SK-N-SH treated with all-trans-retinoic acid at 6 μM for 48 hours (cell line): ENCODE measurements at regions not wholly inside any gene's neighbourhood (a gene's known extent, or its start where the extent isn't known, plus 50 kb on each side); places are given as distances from the start of the nearest gene placed in this dataset.

Source experiments
- BACH2 ChIP-seq: fragments of 250-450 bp; sonication (Bioruptor Pico); IDR thresholded peaks from 2 replicates; pipeline ENCODE4 v1.9.0; 2021; ENCODE audit warnings: mild to moderate bottlenecking, borderline replicate concordance
- CREB5 ChIP-seq: fragments of 250-450 bp; sonication (Bioruptor Pico); IDR thresholded peaks from 2 replicates; pipeline ENCODE4 v1.5.1; 2020; ENCODE audit warnings: low read depth, mild to moderate bottlenecking, moderate library complexity
- ISL1 ChIP-seq: fragments of 250-450 bp; sonication (Bioruptor Pico); IDR thresholded peaks from 2 replicates; pipeline ENCODE4 v2.1.2; 2022; ENCODE audit warnings: mild to moderate bottlenecking, moderate library complexity
- PPARA ChIP-seq: fragments of 250-450 bp; sonication (Bioruptor Pico); IDR thresholded peaks from 2 replicates; pipeline ENCODE4 v1.5.0; 2020; ENCODE audit warnings: mild to moderate bottlenecking, borderline replicate concordance
- ZFP30 ChIP-seq: fragments of 450-650 bp; formaldehyde crosslinking; IDR thresholded peaks from 2 replicates; pipeline ENCODE4 v1.5.0; 2022; ENCODE audit warnings: mild to moderate bottlenecking, moderate library complexity
- ZNF565 ChIP-seq: fragments of 450-650 bp; formaldehyde crosslinking; conservative IDR thresholded peaks from 2 replicates; pipeline ENCODE4 v1.5.0; 2020; ENCODE audit warnings: low read depth, mild to moderate bottlenecking, moderate library complexity
- TF ChIP-seq, protein P1 (sequence below): fragments of 250-450 bp; sonication (Bioruptor Pico); IDR thresholded peaks from 2 replicates; pipeline ENCODE4 v1.8.0; 2020; ENCODE audit warnings: mild to moderate bottlenecking, moderate library complexity, borderline replicate concordance

DNA sequence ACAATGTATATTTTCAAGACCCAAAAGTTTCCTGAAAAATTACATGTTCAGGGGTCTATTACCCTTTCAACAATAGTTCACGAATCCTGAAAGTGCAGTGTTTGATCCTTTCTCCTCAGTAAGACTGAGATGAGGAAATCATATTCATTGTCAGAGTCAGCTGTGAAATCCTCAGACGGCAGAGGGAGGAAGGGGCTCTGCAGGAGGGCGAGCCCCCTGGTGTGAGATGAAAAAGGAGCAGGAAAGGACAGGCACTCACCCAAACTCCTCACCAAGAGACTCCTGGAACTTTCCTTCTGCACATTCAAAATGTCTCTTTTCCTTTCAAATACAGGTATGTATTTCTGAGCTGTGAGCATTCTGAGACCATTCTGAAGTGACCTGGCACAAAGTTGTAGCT lies 150.3 kb upstream of the HABP2 start:
- no peak for TF ChIP-seq BACH2
- TF ChIP-seq, protein P1, sequence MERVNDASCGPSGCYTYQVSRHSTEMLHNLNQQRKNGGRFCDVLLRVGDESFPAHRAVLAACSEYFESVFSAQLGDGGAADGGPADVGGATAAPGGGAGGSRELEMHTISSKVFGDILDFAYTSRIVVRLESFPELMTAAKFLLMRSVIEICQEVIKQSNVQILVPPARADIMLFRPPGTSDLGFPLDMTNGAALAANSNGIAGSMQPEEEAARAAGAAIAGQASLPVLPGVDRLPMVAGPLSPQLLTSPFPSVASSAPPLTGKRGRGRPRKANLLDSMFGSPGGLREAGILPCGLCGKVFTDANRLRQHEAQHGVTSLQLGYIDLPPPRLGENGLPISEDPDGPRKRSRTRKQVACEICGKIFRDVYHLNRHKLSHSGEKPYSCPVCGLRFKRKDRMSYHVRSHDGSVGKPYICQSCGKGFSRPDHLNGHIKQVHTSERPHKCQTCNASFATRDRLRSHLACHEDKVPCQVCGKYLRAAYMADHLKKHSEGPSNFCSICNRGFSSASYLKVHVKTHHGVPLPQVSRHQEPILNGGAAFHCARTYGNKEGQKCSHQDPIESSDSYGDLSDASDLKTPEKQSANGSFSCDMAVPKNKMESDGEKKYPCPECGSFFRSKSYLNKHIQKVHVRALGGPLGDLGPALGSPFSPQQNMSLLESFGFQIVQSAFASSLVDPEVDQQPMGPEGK (CRISPR knock-in tag), result no peak
- TF ChIP-seq CREB5, result no peak
- TF ChIP-seq ZNF565 (CRISPR knock-in tag), result no peak
- TF ChIP-seq ZFP30 (CRISPR knock-in tag), result no peak
- no peak for TF ChIP-seq ISL1 (CRISPR knock-in tag)
- TF ChIP-seq PPARA (CRISPR knock-in tag), result no peak
